CD4-positive, alpha-beta T cell treated with Interleukin-4 for 1 hour (primary cell): ENCODE measurements at regions not wholly inside any gene's neighbourhood (a gene's known extent, or its start where the extent isn't known, plus 50 kb on each side); places are given as distances from the start of the nearest gene placed in this dataset.
A peak's percentile ranks its signal among the peaks of the same experiment; 100 is the strongest.

Experiments used
- DNase-seq, 2 donors: peaks; one replicate each; pipeline ENCODE4 v3.0.0-alpha.2; 2020 to 2022

- DNase-seq = no peak
Observed at GRCh38 chr14:105850853-105851581, 324.6 kb downstream of the TMEM121 start.

- DNase-seq = no peak
Observed at GRCh38 chr14:105851716-105852377, 325.5 kb downstream of the TMEM121 start.

- no peak for DNase-seq
Observed at GRCh38 chr14:105852378-105853088, 326.1 kb downstream of the TMEM121 start.

- DNase-seq = no peak
Observed at GRCh38 chr14:105853089-105853906, 326.9 kb downstream of the TMEM121 start.

- no peak for DNase-seq
Observed at GRCh38 chr14:105853907-105854599, 327.7 kb downstream of the TMEM121 start.

GRCh38 chr14:105854600-105855245 lies 328.3 kb downstream of the TMEM121 start:
- no peak for DNase-seq

GRCh38 chr14:105855246-105855892 lies 329.0 kb downstream of the TMEM121 start:
- DNase-seq = no peak

- DNase-seq = peak in 1 of 2 donors; percentile 10
Observed at GRCh38 chr14:105855893-105856675, 329.7 kb downstream of the TMEM121 start.

GRCh38 chr14:105856676-105857219 lies 330.4 kb downstream of the TMEM121 start:
- no peak for DNase-seq

GRCh38 chr14:105857220-105857825 lies 330.9 kb downstream of the TMEM121 start:
- peak; percentile 14 to 43 for DNase-seq

- peak; percentile 48 to 51 for DNase-seq
Observed at GRCh38 chr14:105857826-105858675, 331.7 kb downstream of the TMEM121 start.

GRCh38 chr14:105858676-105859025 lies 332.3 kb downstream of the TMEM121 start:
- DNase-seq = peak in 1 of 2 donors; percentile 20

- DNase-seq = peak in 1 of 2 donors; percentile 11
Observed at GRCh38 chr14:105859073-105859716, 332.8 kb downstream of the TMEM121 start.

GRCh38 chr14:105859717-105860614 lies 333.6 kb downstream of the TMEM121 start:
- peak; percentile 31 to 60 for DNase-seq

- peak in 1 of 2 donors; percentile 7 for DNase-seq
Observed at GRCh38 chr14:105860615-105861580, 334.5 kb downstream of the TMEM121 start.
